SK-N-MC (cell line): ENCODE measurements at regions not wholly inside any gene's neighbourhood (a gene's known extent, or its start where the extent isn't known, plus 50 kb on each side); places are given as distances from the start of the nearest gene placed in this dataset.

Experiments
- EZH2 ChIP-seq: fragments of 200-600 bp; sonication (generic); IDR thresholded peaks from one replicate; pipeline ENCODE4 v1.6.1; 2017; ENCODE audit warnings: antibody characterized with exemption
- POLR2AphosphoS5 ChIP-seq: IDR thresholded peaks from 2 replicates; pipeline ENCODE4 v1.6.1; 2012; ENCODE audit warnings: mild to moderate bottlenecking, low read depth, low read length, borderline replicate concordance

GRCh38 chr5:26323794-26324193 lies 714.6 kb downstream of the CDH9 start:
- TF ChIP-seq POLR2AphosphoS5 (no peak), EZH2 (no peak)
